Calu3 (cell line): ENCODE measurements at regions not wholly inside any gene's neighbourhood (a gene's known extent, or its start where the extent isn't known, plus 50 kb on each side); places are given as distances from the start of the nearest gene placed in this dataset.

Experiments used
- BruUV-seq: library from RNA; stranded (reverse); fragments of 400-500 nt; replicated peaks from 2 replicates; lab custom pipeline; 2021; lab: Mats Ljungman, UMichigan
- CTCF ChIA-PET: fragments of 300-600 bp; sonication (Branson Sonifier 250); formaldehyde crosslinking; loops from one replicate; lab custom pipeline; 2022; ENCODE audit warnings: antibody characterized with exemption; lab: Charles Lee
- DNase-seq: peaks from one replicate; pipeline ENCODE4 v3.0.0; 2022
- H3K27ac Mint-ChIP-seq: one replicate; pipeline ENCODE4 v1.8.0; 2022; ENCODE audit warnings: mixed read lengths; ENCODE audit not compliant: unreplicated experiment
- H3K27me3 Mint-ChIP-seq: one replicate; pipeline ENCODE4 v1.8.0; 2022; ENCODE audit warnings: mixed read lengths; ENCODE audit not compliant: unreplicated experiment
- H3K36me3 Mint-ChIP-seq: one replicate; pipeline ENCODE4 v1.8.0; 2022; ENCODE audit warnings: mild to moderate bottlenecking, moderate library complexity, mixed read lengths; ENCODE audit not compliant: insufficient read depth, unreplicated experiment
- H3K4me1 Mint-ChIP-seq: one replicate; pipeline ENCODE4 v1.8.0; 2022; ENCODE audit warnings: mild to moderate bottlenecking, low read depth, mixed read lengths; ENCODE audit not compliant: unreplicated experiment
- H3K4me3 Mint-ChIP-seq: one replicate; pipeline ENCODE4 v1.8.0; 2022; ENCODE audit warnings: mild to moderate bottlenecking, low read depth, moderate library complexity, mixed read lengths; ENCODE audit not compliant: unreplicated experiment
- H3K9me3 Mint-ChIP-seq: one replicate; pipeline ENCODE4 v1.8.0; 2022; ENCODE audit warnings: low read depth, mixed read lengths; ENCODE audit not compliant: unreplicated experiment
- intact Hi-C: fragments of 100-400 bp; cut with micrococcal nuclease; formaldehyde crosslinking; loops from one replicate; pipeline ENCODE4 v1.10.0; 2022; ENCODE audit not compliant: unreplicated experiment
- TF ChIP-seq, protein P1 (sequence below): fragments of 200-600 bp; IDR thresholded peaks from one replicate; pipeline ENCODE4 v1.8.0; 2022; ENCODE audit warnings: antibody characterized with exemption; ENCODE audit not compliant: unreplicated experiment

DNA sequence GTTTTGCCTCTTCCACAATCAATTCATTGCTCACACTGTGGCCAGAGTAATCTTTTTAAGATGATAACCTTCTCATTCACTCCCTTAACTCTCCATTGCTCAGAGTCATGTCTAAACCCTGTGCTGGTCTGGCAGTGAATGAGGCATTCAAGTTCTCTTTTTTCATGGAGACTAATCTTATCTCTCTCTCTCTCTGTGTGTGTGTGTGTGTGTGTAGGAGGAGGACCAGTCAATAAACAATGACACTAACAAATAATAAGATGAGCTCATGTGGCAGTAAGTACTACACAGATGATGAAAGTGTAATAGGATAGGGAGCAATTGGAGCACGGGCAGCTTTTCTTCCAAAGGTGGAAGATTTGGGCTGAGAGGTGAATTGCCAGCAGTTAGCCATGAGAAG is 122.0 kb upstream of the B3GALT2 start:
- Mint-ChIP-seq H3K4me1 (peaks cover 10% of the 10 kb centered on the region), H3K4me3 (no peak overlapping the region), H3K27ac (no peak overlapping the region), H3K36me3 (no peaks in the 10 kb centered on the region), H3K9me3 (no peaks in the 10 kb centered on the region), H3K27me3 (no peaks in the 10 kb centered on the region)
- DNase-seq = no peak
- no TSS peak for BruUV-seq
- CTCF ChIA-PET = interaction anchor here (0.5 kb wide), 1 partner anchor 13 kb away, joined by 4 read pairs; no protein-coding TSS in a partner anchor
- intact Hi-C loops = no loop called here
- TF ChIP-seq, protein P1, sequence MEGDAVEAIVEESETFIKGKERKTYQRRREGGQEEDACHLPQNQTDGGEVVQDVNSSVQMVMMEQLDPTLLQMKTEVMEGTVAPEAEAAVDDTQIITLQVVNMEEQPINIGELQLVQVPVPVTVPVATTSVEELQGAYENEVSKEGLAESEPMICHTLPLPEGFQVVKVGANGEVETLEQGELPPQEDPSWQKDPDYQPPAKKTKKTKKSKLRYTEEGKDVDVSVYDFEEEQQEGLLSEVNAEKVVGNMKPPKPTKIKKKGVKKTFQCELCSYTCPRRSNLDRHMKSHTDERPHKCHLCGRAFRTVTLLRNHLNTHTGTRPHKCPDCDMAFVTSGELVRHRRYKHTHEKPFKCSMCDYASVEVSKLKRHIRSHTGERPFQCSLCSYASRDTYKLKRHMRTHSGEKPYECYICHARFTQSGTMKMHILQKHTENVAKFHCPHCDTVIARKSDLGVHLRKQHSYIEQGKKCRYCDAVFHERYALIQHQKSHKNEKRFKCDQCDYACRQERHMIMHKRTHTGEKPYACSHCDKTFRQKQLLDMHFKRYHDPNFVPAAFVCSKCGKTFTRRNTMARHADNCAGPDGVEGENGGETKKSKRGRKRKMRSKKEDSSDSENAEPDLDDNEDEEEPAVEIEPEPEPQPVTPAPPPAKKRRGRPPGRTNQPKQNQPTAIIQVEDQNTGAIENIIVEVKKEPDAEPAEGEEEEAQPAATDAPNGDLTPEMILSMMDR = no peak

DNA sequence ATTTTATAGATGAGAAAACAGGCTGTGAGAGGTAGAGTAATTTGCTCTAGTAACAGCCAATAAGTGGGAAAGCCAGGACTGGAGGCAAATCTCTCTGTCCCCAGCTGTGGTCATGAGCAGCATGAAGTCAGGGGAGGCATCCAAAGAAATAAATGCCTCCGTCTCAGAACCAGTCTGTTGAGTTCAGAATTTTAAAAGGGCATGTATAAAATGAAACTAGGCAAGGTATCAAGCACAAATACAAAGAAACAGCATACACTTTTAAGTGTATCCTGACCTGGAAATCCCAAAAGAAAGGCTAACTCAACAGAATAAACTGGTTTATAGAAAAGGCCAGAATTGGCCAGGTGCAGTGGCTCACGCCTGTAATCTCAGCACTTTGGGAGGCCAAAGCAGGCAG is 120.0 kb upstream of the B3GALT2 start:
- Mint-ChIP-seq H3K27me3 (no peaks in the 10 kb centered on the region), H3K4me3 (no peak overlapping the region), H3K27ac (no peak overlapping the region), H3K36me3 (no peaks in the 10 kb centered on the region), H3K4me1 (peaks cover 10% of the 10 kb centered on the region), H3K9me3 (no peaks in the 10 kb centered on the region)
- TF ChIP-seq, protein P1 = no peak
- BruUV-seq = no TSS peak
- intact Hi-C loops = no loop called here
- no peak for DNase-seq
- CTCF ChIA-PET = no interaction called here
